GM21447 (cell line): ENCODE measurements at regions not wholly inside any gene's neighbourhood (a gene's known extent, or its start where the extent isn't known, plus 50 kb on each side); places are given as distances from the start of the nearest gene placed in this dataset.

Experiments used
- ATAC-seq: cut with Tn5 transposase; IDR thresholded peaks from one replicate; pipeline ENCODE4 v1.9.1; 2021; ENCODE audit not compliant: unreplicated experiment

GRCh38 chr13:33891196-33891742 is 73.3 kb downstream of the RFC3 start:
- ATAC-seq, result no peak

- ATAC-seq, result no peak
These were observed 75.6 kb downstream of the RFC3 start for GRCh38 chr13:33893559-33893958.

- ATAC-seq, result no peak
These were observed 86.5 kb downstream of the RFC3 start for GRCh38 chr13:33904431-33904830.

GRCh38 chr13:33908116-33908515 is 90.2 kb downstream of the RFC3 start:
- ATAC-seq, result no peak

DNA sequence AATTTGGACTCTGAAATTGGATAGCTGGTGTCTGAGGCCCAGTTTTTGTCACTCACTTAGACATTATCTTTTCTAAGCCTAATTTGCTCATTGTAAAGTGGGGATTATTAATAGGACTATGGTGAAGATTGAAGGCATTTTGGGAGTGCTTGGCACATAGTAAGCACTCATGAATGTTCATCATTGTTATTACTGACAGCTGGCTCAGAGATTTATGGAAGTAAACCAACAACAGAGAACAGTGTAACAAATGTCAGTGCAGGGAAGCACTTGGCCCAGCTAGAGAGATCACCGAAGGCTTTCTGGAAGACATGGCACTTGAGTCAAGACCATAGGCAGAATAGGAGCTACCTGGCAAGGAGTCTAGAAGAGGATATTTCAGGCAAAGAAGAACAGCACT is 92.3 kb downstream of the RFC3 start:
- no peak for ATAC-seq

- no peak for ATAC-seq
These were observed 93.6 kb downstream of the RFC3 start for GRCh38 chr13:33911521-33911920.

GRCh38 chr13:33913829-33914228 is 95.9 kb downstream of the RFC3 start:
- no peak for ATAC-seq

GRCh38 chr13:33917190-33917589 is 99.2 kb downstream of the RFC3 start:
- ATAC-seq, result no peak

DNA sequence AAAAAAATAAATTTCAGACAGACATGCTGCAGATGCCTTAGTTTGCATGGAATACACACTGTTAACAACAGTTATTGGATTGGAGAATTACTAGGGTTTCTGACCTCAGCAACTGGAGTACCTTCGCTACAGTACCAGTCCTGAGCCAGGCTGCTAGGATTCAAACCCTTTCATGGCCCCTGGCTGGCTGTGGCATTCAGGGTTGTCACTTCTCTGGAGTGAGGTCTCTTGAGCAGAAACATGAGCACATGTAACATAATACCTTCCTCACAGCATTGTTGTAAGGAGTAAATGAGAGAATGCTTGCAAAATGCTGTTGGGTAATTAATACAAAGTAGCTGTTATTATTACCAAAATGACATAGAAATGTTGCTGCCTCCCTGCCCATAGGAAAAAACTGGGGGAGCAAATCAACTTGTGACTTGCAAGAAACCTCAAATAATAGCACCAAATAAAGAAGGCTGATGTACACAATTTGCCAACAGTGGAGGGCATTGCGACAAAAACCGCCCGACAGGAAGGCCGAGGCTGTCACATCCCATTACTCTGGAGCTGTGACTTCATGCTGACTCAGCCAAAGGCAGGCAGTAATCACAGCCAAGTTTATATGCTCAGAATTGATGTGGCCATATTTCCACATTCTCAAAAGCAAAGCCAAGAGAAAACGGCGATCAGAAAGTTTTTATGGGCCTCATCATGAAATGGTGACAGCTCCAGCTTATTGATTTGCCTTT is 100.4 kb downstream of the RFC3 start:
- ATAC-seq, result no peak

DNA sequence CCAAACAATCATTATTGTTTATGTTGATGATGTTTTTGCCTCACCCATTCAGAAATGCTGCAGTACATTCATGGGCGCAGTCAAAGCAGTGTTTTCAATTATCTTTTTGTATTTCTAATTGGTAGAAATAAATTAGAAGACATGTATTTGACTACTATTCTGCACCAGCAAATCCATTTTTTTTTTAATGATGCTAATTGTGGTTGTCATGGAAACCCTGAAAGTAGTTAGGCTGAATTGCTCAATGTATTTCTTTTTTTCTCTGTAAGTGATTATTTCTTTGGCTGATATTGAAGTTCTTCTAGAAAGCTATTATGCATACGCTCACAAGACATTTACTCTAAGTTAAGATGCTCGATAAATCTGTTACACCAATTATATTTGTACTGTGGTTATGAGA is 101.2 kb downstream of the RFC3 start:
- ATAC-seq, result no peak

DNA sequence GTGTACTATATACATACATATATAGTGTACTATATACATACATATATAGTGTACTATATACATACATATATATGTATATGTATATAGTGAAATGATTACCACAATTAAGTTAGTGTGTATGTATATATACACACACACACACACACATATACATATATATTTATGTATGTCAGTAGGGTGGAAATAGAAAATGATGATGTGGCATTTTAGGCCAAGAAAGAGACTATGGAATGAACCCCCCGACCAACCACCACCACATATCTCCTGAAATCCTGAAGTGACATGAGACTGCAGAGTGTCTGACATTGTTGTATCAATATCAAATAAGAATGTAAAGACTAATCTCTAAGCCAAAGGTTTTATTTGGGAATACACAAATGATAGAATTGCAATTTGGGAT is 107.6 kb downstream of the RFC3 start:
- no peak for ATAC-seq

- ATAC-seq, result no peak
These were observed 109.4 kb downstream of the RFC3 start for GRCh38 chr13:33927315-33927714.

- no peak for ATAC-seq
These were observed 113.7 kb downstream of the RFC3 start for GRCh38 chr13:33931397-33932311.

DNA sequence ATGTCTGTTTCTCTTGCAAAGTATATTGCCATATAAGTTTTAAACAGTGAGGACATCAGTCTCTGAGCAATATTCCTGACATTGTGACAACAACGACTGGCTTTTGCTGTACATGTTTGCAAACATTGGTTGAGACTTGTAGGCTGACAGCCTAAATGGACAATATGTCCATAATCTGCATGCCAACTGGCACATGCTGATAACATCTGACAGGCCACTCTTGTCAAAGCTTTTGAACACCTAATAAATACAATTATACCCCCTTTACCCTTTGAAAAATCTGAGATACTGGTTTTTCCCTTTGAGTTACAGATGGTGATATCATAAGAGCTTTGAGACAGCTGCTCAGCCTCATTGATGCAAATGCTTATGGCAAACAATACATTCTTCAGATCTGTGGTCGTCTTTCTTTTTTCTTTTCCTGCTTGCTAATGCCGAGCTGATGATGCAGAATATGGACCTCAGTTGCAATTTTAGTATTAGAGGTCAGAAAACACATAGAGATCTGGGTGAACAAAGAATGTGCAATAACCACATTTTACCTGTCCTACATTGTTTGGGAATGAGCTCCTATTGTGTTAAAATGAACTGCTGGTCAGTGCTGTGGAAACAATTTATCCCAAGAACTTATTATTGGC is 114.9 kb downstream of the RFC3 start:
- ATAC-seq, result no peak

GRCh38 chr13:33933810-33934209 is 115.9 kb downstream of the RFC3 start:
- no peak for ATAC-seq

DNA sequence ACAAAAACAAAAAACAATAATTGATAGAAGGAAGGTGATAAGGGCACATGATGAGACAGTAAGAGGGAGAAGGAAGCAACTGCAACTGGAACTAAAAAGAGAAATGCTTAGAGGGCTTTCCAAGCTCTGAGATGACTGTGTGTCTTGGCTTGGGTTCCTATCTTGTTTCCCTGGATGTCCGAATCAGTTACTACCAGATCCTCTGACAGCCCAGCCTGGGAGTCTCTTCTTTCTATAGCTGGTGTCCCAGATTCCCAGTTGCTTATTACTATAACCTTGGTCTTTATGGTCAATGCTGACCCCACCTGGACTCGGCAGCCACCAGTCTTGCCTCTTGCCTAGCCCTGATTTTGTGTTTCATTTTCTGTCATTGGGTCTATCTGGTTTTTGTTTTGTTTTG is 116.4 kb downstream of the RFC3 start:
- ATAC-seq, result no peak

DNA sequence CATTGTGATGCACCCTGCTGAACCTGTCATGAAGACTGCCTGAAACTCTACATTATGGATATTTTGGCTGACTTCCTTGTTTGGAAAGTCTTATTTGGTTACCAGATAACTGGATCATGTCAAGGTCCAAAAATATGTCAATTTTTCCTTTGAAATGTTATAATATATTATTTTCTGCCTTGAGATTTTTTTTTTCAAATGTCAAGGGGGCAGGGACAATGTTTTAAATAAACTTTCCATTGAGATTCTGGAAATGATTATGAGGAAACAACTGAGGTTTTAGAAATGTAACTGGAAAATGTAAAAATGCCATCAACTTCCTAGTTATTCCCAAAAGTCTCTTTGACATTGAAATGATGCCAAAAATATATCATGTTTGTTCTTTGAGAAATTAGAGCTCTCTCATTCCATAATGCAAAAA is 117.0 kb downstream of the RFC3 start:
- ATAC-seq, result no peak

- ATAC-seq, result no peak
These were observed 118.0 kb downstream of the RFC3 start for GRCh38 chr13:33935969-33936368.

GRCh38 chr13:33937373-33938098 is 119.6 kb downstream of the RFC3 start:
- ATAC-seq, result no peak

DNA sequence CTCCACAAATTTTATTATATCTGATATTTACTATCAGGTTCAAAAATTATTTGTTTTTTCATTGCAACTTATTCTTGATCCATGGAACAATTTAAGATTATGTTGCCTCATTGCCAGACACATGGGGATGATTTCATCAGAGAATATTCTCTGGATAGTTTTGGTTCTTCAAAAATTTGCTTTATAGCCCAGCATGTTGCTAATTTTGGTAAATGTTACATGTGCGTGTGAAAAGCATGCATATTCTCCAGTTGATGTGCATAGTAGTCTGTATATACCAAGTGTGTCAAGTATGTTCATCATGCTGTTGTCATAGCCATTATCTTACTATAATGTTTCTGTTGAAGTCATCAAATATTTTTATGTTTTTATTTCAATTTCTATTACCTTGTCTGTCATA is 122.3 kb downstream of the RFC3 start:
- ATAC-seq, result no peak

- ATAC-seq, result no peak
These were observed 122.9 kb downstream of the RFC3 start for GRCh38 chr13:33940898-33941297.
